CD4-positive, alpha-beta T cell treated with Interleukin-12 subunit alpha and Interleukin-12 subunit beta, for 1 hour (primary cell): ENCODE measurements at regions not wholly inside any gene's neighbourhood (a gene's known extent, or its start where the extent isn't known, plus 50 kb on each side); places are given as distances from the start of the nearest gene placed in this dataset.
"Not testable (repeated sequence)": the region's sequence is repeated elsewhere in the genome, so short reads cannot be mapped to it uniquely, and the experiment has no call there.

Source experiments
- DNase-seq: peaks from one replicate; pipeline ENCODE4 v3.0.0-alpha.2; 2020

DNA sequence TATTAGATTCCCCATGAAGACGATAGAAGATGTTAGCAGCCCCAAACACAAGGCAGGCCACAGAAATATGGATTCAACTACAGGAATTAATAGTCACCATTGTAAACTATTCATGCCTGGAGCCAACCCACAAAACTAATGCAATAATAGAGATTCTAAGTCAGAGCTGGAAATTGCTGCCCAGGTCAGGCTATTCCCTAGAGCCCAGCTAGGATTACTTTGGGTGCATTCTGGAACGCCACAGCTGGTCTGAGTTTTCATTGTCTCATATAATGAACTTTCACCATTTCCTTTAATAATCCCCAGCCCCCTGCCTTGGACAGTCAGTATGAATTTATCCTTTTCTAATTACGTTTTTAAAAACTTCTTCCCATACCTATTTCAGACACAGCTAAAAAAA lies 252.6 kb downstream of the PAPSS1 start:
- no peak for DNase-seq

DNA sequence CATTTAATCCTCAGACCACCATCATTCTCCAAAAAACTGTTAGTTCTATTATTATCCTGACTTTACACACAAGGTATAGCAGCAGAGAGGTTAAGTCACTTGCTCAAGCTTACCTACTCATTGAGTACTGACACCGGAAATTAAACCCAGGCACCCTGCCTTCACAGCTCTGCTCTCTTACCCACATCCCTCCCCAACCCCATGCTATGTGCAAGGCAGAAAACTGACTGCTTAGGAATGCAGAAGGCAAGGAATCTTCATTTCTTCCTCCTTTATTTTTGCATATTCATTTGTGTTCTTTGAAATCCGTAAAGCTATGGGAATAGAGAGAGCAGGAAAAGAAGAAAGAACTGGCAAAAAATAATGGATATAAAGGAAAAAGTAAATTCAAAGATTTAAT lies 261.8 kb downstream of the PAPSS1 start:
- no peak for DNase-seq

DNA sequence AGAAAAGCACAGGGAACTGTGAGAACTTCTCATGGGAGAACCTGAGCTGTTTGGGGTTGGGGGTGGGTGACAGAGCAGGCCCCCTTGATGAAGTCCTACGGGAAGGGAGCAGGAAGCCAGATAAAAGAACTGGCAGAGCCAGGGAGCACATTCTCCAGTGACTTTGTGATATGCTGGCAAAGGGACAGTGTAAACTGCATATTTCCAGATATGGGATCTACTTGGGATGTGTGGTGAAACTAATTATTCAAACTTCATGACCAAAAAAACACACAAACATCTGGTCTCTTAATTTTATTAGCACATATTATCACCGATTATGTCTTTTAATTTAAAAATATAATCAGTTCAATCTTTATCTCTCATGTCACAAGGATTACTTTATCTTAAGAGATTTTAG lies 266.0 kb downstream of the PAPSS1 start:
- no peak for DNase-seq

DNA sequence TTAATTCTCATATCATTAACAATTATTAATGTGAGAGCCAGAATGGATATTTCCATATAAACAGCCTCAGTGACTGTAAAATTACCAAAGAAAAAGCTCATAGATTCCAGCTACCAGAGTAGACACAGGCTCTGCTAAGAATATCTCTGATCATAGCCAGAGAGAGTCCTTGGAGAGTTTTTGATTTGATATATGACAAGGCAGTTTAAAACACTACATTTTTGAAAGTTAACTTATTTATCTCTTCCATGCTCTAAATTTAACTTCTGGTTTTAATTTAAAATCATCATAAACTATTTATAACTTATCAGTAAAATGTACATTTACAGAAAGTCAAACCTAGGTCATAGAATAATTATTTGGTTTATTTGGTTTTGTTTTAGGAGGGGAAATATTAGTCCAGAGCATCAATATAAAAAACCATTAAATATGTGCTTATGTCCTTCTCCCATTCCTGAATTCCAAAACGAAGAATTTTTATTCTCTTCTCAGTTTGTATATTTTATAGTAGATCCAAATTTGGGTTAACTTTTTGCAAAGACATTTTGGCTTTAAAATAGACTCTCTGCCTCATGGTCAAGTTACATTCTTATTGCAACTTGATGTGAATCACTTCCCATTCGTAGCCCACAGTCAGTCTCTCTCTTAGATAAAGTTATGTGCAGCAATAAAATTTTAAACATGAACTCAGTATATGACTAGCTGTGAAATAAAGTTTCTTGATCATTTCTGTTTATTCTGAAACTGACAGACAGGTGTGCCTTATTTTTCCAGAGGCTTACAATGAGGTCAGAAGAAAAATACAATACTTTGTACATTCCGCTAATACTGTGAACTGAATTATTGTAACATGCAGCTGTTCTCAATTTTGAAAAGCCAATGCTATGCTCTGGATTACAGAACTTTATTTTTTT lies 267.1 kb downstream of the PAPSS1 start:
- DNase-seq, result no peak

DNA sequence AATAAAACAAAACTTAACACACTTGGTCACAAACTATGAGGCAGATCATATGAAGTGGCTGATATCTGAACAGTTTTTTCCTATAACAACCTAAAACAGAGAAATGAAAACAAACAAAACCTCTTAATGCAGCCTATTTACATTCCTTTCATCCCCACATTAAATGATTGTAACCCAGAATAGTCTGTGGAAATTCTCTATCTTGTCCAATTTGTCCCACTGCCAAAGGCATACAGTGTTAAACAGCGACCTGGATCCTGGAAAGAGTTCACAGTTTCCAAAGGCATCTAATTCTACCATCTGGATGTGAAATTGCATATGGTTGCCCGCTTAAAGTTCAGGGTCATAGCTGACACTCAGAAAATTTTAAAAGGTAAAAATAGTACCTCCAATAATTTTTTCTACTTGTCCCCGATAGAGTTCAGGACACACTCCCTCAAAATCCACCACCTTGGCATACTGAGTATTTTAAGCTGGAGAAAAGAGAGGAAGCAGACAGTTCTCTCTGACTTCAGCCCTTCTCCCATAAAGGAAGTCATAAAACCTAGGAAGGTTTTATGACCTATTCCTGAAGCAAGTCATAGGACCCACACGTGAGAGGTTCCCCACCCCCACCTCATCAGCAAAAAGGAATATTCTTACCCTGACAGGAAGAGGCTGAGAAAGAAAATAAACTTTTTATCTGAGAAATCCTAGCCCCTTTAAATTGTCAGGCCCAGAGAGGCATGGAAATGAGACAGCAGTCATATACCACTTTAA lies 270.2 kb downstream of the PAPSS1 start:
- no peak for DNase-seq

DNA sequence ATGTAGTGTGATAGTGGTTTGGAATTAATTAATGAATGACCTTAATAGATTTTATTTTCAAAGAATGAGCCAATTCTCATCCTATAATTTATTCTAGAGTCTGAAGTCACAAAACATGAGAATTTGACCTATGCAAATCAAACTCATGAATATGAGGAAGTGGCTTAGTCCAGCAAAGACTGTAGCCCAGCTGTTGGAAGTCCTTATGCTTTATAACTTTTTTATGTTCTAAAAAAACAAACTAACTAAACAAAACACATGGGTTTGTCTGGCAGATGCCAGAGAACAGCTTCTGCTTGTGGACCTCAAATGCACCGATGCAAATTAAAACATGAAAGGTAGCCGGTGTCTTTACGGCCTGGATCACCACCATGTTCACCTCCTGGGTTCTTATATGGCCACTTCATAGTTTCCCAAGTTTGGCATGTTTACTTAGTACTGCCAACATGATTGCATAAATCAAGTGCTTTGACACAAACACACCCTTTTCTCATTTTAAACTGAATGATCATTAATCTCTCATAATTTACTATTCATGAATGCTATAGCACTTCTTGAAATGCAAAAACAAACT lies 277.4 kb downstream of the PAPSS1 start:
- no peak for DNase-seq

DNA sequence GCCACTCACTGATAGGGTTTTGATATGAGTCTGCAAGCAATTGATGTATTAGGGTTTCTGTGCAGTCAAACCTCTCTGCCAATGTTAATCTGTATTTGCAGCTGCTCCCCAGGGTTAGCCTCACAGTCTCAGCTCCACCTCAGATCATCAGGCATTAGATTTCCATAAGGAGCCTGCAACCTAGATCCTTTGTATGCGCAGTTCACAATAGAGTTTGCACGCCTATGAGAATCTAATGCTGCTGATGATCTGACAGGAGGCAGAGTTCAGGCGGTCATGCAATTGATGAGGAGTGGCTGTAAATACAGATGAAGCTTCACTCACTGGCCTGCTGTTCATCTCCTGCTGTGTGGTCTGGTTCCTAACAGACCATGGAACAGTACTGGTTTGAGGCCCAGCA lies 280.6 kb downstream of the PAPSS1 start:
- no peak for DNase-seq

DNA sequence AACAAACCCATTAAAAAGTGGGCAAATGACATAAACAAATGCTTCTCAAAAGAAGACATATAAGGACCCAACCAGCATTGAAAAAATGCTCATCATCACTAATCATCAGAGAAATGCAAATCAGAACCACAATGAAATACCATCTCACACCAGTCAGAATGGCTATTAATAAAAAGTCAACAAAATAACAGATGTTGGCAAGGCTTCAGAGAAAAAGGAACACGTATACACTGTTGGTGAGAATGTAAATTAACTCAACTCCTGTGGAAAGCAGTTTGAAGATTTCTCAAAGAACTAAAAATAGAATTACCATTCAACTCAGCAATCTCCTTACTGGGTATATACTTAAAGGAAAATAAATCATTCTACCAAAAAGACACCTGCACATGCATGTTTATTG lies 283.6 kb downstream of the PAPSS1 start:
- not testable (repeated sequence) for DNase-seq

DNA sequence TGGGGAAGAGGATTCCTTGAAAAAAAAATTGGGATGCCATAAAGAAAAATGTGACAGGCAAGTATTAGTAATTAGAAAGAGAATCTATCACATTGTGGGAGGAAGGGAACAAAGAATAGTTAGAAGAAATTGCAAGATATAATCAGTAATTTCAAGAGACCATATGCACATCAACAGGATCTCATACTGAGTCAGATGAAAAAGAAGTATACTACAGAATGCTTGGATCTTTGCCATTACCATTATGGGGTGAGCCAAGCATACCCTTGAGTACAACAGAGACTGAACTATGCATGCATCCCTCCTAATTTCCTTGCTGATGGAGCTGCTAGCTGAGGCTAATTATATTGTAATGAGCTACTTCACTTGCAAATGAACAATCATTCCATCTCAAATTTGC lies 287.6 kb downstream of the PAPSS1 start:
- no peak for DNase-seq

DNA sequence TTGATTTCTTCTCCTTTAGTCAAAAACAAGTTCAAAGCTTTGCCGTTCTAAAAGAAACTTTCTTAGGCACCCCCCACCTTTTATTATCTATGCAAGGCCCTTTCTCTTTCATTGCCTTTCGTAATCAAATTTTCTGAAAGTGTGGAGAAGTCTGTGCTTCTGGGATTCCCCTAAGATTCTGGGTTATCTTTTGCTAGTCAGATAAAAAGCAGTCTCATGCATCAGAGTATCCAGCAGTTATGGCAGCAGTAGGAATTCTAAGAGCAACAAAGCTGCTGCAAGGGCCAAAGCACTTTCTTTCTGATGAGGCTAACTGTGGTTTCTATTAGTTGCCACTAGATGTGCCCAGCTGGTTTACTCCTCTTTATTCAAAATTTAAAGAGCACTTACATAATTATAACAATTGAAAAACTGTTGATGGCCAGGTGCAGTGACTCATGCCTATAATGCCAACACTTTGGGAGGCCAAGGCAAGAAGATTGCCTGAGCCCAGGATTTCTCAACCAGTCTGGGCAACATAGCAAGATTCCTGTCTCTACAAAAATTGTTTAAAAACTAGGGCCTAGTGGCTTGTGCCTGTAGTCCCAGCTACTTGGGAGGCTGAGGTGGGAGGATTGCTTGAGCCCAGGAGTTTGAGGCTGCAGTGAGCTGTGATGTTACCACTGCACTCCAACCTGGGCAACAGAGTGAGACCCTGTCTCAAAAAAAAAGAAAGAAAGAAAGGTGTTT lies 296.2 kb downstream of the PAPSS1 start:
- no peak for DNase-seq

DNA sequence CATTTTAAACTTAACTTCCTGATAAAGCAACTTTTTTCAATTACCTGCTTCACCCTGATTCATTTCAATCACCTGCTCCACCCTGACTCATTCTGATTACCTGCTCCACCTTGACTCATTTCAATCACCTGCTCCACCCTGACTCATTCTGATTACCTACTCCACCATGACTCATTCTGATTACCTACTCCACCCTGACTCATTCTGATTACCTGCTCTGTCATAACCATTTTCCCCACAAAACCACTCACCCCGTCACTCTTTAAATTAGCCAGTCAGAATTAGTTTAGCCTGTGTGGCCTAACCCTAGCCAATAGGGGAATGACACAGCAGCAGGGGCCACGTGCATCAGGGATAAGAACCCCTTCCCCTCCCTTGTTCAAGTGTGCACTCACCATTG lies 300.5 kb downstream of the PAPSS1 start:
- not testable (repeated sequence) for DNase-seq

DNA sequence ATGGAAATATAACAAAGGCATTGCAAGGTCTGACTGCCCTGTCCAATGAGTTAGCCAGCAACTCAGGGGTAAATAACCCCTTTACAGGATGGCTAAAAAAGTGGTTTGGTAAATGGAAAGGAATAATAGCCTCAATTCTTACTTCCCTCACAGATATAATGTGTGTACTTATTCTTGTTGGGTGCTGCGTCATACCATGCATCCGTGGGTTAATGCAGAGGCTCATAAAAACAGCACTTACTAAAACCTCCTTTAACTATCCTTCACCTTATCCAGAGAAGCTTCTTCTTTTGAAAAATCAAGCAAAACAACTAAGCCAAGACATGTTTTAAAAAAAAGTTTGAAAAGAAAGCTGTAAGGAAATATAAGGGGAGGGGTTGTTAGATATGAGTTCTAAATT lies 301.0 kb downstream of the PAPSS1 start:
- DNase-seq, result no peak

DNA sequence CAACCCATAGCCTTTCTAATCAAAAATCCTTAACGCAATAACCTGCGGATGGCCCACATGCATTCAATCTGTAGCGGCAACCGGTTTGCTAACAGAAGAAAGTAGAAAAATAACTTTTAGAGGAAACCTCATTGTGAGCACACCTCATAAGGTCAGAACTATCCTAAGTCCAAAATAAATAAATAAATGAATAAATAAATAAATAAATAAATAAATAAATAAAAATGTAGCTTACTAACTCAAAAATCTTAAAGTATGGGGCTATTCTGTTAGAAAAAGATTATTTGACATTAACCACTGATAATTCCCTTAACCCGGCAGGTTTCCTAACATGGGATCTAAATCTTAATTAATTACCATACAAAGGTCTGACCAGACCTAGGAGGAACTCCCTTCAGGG lies 304.5 kb downstream of the PAPSS1 start:
- not testable (repeated sequence) for DNase-seq

DNA sequence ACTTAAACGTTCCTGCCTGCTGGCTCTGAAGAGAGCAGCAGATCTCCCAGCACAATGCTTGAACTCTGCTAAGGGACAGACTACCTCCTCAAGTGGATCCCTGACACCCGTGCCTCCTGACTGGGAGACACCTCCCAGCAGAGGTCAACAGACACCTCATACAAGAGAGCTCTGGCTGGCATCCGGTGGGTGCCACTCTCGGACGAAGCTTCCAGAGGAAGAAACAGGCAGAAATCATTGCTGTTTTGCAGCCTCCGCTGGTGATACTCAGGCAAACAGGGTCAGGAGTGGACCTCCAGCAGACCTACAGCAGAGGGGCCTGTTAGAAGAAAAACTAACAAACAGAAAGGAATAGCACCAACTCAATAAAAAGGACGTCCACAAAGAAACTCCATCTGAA lies 310.2 kb downstream of the PAPSS1 start:
- not testable (repeated sequence) for DNase-seq

DNA sequence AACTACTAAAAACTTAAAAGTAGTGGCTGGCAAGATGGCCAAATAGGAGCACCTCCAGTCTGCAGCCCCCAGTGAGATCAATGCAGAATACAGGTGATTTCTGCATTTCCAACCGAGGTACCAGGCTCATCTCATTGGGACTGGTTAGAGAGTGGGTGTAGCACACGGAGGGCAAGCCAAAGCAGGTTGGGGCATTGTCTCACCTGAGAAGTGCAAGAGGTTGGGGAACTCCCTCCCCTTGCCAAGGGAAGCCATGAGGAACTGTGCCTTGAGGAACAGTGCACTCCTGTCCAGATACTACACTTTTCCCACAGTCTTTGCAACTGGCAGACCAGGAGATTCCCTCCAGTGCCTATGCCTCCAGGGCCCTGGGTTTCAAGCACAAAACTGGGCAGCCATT lies 311.1 kb downstream of the PAPSS1 start:
- DNase-seq, result no peak

DNA sequence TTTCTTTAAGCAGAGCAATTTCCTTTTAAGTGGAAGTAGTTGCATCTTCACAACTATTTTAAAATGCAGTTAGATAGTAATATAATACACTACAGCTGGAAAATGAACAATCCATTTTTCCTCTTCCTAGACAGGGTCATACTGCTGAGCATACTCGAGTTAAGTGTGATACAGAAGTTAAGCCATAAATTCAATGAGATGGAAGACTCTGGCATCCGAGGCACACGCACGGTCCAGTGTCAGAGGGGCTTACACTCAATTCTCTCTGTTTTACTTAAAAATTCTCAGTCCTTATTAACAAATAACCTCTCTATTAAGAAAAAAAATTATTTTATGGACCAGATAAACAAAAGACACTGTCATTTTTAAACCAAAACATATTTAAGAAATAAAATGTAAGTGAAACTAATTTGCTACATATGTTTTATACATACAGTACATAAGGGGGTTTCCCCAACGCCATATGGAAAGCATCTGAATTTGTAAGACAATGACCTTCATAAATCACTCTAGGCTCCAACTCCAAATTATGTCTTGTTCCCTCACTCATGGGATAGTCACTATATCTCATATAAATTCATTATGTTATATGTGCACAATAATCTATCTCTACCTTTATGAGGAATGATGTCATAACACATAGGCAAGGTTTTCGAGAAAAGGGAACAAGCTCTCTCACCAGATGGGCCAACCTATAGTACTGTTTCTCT lies 315.3 kb downstream of the PAPSS1 start:
- no peak for DNase-seq

DNA sequence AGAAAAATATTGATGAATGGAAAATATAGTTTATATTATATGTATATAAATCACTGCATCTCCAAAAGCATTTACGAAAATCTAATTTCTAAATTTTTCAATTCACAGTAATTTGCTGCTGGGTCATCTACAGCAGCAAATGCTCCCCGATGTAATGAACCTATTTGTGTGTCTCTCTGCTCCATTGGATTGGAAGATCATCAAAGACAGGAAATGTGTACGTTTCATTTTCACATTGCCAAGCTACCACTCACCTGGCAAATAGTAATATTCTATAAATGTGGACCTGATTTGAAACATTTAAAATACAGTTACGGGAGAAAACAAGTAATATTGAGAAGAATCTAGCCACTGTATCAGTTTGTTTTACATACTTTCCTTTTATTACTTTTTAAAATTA lies 317.7 kb downstream of the PAPSS1 start:
- DNase-seq, result no peak

DNA sequence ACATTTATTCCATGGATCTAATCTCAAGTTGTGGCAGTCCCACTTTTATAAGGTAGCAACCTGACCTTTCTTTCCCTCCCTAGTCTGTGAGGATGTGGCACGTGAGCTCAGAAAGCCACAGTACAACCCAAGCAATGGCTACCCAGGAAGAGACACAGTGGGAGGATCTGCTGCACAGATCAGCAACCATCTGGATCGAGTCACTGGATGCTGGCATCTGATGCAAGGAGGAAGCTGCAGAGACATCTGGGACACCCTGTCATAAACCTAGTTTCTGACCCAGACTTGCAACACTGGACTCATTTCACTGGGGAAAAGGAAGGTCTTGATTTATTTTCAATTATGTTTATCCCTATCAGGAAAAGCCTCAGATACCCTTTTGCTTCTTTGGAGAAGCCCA lies 327.1 kb downstream of the PAPSS1 start:
- no peak for DNase-seq

DNA sequence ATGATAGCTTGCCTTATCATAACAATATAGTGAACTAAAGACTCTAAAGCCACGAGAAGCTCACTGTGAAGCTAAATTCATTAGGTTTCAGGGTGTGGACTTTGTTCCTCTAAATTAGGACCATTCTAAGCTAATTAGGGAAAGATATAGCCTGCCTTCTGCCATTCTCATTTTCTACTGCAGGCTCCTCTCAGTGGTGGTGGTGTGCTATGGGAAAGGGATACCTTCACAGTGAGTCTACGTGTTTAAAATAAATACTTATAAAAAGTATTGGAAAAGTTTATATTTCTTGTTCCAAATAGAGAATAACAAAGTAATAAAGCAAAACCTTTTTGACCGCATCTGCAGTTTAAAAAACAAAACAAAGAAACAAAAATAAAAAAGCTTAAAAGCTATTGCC lies 327.7 kb downstream of the PAPSS1 start:
- DNase-seq, result no peak

DNA sequence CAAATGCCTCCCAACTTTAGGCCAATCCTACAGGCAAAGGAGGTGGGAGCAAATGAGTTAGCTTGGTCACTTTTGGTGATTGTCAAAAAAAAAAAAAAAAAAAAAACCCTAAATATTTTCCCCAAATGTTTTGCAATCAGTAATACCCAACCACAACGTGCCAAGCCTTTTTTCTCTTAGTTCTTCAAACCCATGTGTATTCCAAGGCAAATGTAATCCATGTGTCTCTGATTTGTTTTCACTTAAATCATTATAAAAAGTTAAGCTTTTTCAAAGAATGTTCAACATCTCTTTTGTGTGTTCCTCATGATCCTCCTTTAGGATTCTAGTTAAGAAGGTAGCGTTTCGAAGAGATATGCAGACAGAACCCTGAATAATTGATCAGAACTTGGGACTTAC lies 328.4 kb downstream of the PAPSS1 start:
- DNase-seq, result no peak

DNA sequence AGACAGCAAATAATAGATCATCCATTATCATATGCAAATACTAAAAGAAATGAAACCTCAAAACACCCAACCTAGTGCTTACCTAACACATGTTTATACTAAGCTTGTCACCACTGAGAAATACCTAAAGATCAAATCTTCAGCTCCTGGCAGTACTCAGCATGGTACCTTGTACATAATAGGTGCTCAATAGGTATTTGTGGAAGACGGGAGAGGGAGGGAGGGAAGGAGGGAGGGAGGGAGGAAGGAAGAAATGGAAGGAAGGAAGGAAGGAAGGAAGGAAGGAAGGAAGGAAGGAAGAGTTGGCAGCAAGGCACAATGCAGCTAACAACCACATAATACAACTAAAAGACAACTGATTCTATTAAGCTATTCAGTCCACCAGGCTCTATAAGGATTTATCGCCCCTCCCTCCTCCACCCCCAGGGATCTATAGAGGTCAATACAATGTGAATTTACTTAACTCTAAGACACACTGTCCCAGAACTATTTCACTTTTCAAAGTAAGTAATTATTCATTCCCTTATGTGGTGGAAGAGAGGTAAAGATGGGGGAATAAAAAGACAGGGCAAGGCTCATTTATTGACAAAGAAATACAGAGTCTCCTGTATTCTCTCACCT lies 328.9 kb downstream of the PAPSS1 start:
- DNase-seq, result no peak

DNA sequence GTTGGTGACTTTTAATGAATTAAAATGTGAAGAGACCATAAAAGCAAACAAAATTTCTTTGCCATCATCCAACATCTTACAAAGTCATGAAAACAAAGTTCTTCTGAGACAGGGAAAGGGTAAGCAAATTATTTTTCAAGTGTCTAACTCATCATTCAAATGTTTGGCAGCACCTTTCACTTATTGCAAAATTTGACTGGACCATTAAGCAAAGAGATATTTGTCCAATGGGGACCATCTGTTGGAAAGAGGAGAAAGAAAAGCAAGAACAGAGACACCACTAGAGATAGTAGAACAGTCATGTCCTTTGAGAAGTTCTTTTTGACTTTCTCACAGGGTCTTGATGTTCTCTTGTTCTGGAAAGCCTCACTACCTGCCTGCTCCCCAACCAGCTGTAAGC lies 330.1 kb downstream of the PAPSS1 start:
- no peak for DNase-seq
